MG63 (cell line): ENCODE measurements at regions not wholly inside any gene's neighbourhood (a gene's known extent, or its start where the extent isn't known, plus 50 kb on each side); places are given as distances from the start of the nearest gene placed in this dataset.

Experiments
- DNase-seq: peaks from one replicate; pipeline ENCODE4 v3.0.0-alpha.2; 2020
- H3K27me3 ChIP-seq: fragments of 250-450 bp; sonication (Bioruptor Pico); 2 replicates; pipeline ENCODE4 v1.5.1; 2020; ENCODE audit warnings: mild to moderate bottlenecking, moderate library complexity
- H3K36me3 ChIP-seq: fragments of 250-450 bp; sonication (Bioruptor Pico); 2 replicates; pipeline ENCODE4 v1.5.1; 2020; ENCODE audit warnings: mild to moderate bottlenecking, moderate library complexity
- H3K4me3 ChIP-seq: fragments of 250-450 bp; sonication (Bioruptor Pico); 2 replicates; pipeline ENCODE4 v1.5.1; 2020; ENCODE audit warnings: mild to moderate bottlenecking, moderate library complexity
- H3K9me3 ChIP-seq: fragments of 250-450 bp; sonication (Bioruptor Pico); 2 replicates; pipeline ENCODE4 v1.5.1; 2020; ENCODE audit warnings: mild to moderate bottlenecking, moderate library complexity

- Histone ChIP-seq H3K9me3 (peaks cover 7% of the 10 kb centered on the region; the same call in 1 of the 2 replicates), H3K27me3 (no peaks in the 10 kb centered on the region), H3K36me3 (no peaks in the 10 kb centered on the region), H3K4me3 (no peak overlapping the region)
- no peak for DNase-seq
Measured at GRCh38 chr18:57869221-57869620, 66.1 kb upstream of the ATP8B1 start.

GRCh38 chr18:57866355-57866754 is 63.2 kb upstream of the ATP8B1 start:
- Histone ChIP-seq H3K27me3 (no peaks in the 10 kb centered on the region), H3K9me3 (peaks cover under 1% of the 10 kb centered on the region; the same call in 1 of the 2 replicates), H3K36me3 (no peaks in the 10 kb centered on the region), H3K4me3 (no peak overlapping the region)
- DNase-seq = no peak

- no peaks in the 10 kb centered on the region for H3K27me3 ChIP-seq
- no peak for DNase-seq
- no peaks in the 10 kb centered on the region for H3K36me3 ChIP-seq
- H3K4me3 ChIP-seq = no peak overlapping the region
- no peaks in the 10 kb centered on the region for H3K9me3 ChIP-seq
Measured at GRCh38 chr18:57864615-57865121, 61.6 kb upstream of the ATP8B1 start.

GRCh38 chr18:57863706-57864105 is 60.6 kb upstream of the ATP8B1 start:
- no peaks in the 10 kb centered on the region for H3K27me3 ChIP-seq
- H3K9me3 ChIP-seq = no peaks in the 10 kb centered on the region
- no peak for DNase-seq
- H3K36me3 ChIP-seq = no peaks in the 10 kb centered on the region
- H3K4me3 ChIP-seq = no peak overlapping the region

GRCh38 chr18:57859314-57859713 is 56.2 kb upstream of the ATP8B1 start:
- Histone ChIP-seq H3K27me3 (no peaks in the 10 kb centered on the region), H3K9me3 (no peaks in the 10 kb centered on the region), H3K4me3 (no peak overlapping the region), H3K36me3 (no peaks in the 10 kb centered on the region)
- DNase-seq = no peak

- no peaks in the 10 kb centered on the region for H3K27me3 ChIP-seq
- H3K9me3 ChIP-seq = no peaks in the 10 kb centered on the region
- DNase-seq = no peak
- H3K36me3 ChIP-seq = no peaks in the 10 kb centered on the region
- H3K4me3 ChIP-seq = no peak overlapping the region
Measured at GRCh38 chr18:57856557-57857280, 53.6 kb upstream of the ATP8B1 start.

GRCh38 chr18:57856128-57856527 is 53.0 kb upstream of the ATP8B1 start:
- H3K9me3 ChIP-seq = no peaks in the 10 kb centered on the region
- no peaks in the 10 kb centered on the region for H3K36me3 ChIP-seq
- no peaks in the 10 kb centered on the region for H3K27me3 ChIP-seq
- H3K4me3 ChIP-seq = no peak overlapping the region
- DNase-seq = no peak

GRCh38 chr18:57855551-57855950 is 52.4 kb upstream of the ATP8B1 start:
- Histone ChIP-seq H3K36me3 (no peaks in the 10 kb centered on the region), H3K9me3 (no peaks in the 10 kb centered on the region), H3K4me3 (no peak overlapping the region), H3K27me3 (no peaks in the 10 kb centered on the region)
- DNase-seq = no peak

- Histone ChIP-seq H3K9me3 (no peaks in the 10 kb centered on the region), H3K27me3 (no peaks in the 10 kb centered on the region), H3K36me3 (no peaks in the 10 kb centered on the region), H3K4me3 (no peak overlapping the region)
- DNase-seq = no peak
Measured at GRCh38 chr18:57854726-57855125, 51.6 kb upstream of the ATP8B1 start.

GRCh38 chr18:57853864-57854263 is 50.7 kb upstream of the ATP8B1 start:
- no peaks in the 10 kb centered on the region for H3K36me3 ChIP-seq
- H3K9me3 ChIP-seq = no peaks in the 10 kb centered on the region
- no peak for DNase-seq
- no peak overlapping the region for H3K4me3 ChIP-seq
- H3K27me3 ChIP-seq = no peaks in the 10 kb centered on the region

- no peak overlapping the region for H3K4me3 ChIP-seq
- H3K9me3 ChIP-seq = no peaks in the 10 kb centered on the region
Measured at GRCh38 chr18:57853133-57853532, 50.0 kb upstream of the ATP8B1 start.

More at GRCh38 chr18:57853133-57853532, 50.0 kb upstream of the ATP8B1 start:
- Histone ChIP-seq H3K36me3 (no peaks in the 10 kb centered on the region), H3K27me3 (no peaks in the 10 kb centered on the region)
- DNase-seq = no peak
